ENCODE measurements at regions not wholly inside any gene's neighbourhood (a gene's known extent, or its start where the extent isn't known, plus 50 kb on each side); places are given as distances from the start of the nearest gene placed in this dataset.

DNA sequence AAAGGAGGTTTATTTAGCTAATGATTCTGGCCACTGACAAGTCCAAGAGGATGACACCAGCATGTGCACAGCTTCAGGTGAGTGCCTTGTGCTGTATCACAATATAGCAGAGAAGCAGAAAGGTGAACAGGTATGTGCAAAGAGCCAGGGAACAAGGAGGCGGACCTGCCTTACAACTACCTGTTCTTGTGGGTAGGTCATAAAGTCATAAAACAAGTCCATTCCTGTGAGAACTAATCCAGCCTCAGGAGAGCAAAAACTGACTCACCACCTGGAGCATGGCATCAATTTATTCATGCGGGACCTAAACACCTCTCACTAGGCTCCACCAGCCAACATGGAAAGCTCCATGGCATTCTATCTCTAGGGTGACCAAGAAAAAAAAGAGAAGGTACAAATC, 234.2 kb downstream of the ASXL3 start:
- TF ChIP-seq YY1 (IDR thresholded peaks at IDR 0.05) (no peak), FOXA2 (IDR thresholded peaks at IDR 0.05) (no peak), RXRA (IDR thresholded peaks at IDR 0.05) (no peak), GABPA (IDR thresholded peaks at IDR 0.05 in 1 of 2, conservative IDR thresholded peaks at IDR 0.05 in 1 of 2) (no peak), NR2F2 (IDR thresholded peaks at IDR 0.05) (no peak)
- TF ChIP-seq, protein P1, sequence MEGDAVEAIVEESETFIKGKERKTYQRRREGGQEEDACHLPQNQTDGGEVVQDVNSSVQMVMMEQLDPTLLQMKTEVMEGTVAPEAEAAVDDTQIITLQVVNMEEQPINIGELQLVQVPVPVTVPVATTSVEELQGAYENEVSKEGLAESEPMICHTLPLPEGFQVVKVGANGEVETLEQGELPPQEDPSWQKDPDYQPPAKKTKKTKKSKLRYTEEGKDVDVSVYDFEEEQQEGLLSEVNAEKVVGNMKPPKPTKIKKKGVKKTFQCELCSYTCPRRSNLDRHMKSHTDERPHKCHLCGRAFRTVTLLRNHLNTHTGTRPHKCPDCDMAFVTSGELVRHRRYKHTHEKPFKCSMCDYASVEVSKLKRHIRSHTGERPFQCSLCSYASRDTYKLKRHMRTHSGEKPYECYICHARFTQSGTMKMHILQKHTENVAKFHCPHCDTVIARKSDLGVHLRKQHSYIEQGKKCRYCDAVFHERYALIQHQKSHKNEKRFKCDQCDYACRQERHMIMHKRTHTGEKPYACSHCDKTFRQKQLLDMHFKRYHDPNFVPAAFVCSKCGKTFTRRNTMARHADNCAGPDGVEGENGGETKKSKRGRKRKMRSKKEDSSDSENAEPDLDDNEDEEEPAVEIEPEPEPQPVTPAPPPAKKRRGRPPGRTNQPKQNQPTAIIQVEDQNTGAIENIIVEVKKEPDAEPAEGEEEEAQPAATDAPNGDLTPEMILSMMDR (IDR thresholded peaks at IDR 0.05; ENCODE audit: low read depth, low read length, missing input control) = no peak
- TF ChIP-seq, protein P2, sequence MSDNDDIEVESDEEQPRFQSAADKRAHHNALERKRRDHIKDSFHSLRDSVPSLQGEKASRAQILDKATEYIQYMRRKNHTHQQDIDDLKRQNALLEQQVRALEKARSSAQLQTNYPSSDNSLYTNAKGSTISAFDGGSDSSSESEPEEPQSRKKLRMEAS (IDR thresholded peaks at IDR 0.05) = no peak
- TF ChIP-seq, protein P3, sequence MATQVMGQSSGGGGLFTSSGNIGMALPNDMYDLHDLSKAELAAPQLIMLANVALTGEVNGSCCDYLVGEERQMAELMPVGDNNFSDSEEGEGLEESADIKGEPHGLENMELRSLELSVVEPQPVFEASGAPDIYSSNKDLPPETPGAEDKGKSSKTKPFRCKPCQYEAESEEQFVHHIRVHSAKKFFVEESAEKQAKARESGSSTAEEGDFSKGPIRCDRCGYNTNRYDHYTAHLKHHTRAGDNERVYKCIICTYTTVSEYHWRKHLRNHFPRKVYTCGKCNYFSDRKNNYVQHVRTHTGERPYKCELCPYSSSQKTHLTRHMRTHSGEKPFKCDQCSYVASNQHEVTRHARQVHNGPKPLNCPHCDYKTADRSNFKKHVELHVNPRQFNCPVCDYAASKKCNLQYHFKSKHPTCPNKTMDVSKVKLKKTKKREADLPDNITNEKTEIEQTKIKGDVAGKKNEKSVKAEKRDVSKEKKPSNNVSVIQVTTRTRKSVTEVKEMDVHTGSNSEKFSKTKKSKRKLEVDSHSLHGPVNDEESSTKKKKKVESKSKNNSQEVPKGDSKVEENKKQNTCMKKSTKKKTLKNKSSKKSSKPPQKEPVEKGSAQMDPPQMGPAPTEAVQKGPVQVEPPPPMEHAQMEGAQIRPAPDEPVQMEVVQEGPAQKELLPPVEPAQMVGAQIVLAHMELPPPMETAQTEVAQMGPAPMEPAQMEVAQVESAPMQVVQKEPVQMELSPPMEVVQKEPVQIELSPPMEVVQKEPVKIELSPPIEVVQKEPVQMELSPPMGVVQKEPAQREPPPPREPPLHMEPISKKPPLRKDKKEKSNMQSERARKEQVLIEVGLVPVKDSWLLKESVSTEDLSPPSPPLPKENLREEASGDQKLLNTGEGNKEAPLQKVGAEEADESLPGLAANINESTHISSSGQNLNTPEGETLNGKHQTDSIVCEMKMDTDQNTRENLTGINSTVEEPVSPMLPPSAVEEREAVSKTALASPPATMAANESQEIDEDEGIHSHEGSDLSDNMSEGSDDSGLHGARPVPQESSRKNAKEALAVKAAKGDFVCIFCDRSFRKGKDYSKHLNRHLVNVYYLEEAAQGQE (IDR thresholded peaks at IDR 0.05) = no peak
- TF ChIP-seq, protein P4, sequence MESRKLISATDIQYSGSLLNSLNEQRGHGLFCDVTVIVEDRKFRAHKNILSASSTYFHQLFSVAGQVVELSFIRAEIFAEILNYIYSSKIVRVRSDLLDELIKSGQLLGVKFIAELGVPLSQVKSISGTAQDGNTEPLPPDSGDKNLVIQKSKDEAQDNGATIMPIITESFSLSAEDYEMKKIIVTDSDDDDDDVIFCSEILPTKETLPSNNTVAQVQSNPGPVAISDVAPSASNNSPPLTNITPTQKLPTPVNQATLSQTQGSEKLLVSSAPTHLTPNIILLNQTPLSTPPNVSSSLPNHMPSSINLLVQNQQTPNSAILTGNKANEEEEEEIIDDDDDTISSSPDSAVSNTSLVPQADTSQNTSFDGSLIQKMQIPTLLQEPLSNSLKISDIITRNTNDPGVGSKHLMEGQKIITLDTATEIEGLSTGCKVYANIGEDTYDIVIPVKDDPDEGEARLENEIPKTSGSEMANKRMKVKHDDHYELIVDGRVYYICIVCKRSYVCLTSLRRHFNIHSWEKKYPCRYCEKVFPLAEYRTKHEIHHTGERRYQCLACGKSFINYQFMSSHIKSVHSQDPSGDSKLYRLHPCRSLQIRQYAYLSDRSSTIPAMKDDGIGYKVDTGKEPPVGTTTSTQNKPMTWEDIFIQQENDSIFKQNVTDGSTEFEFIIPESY (IDR thresholded peaks at IDR 0.05) = no peak
